Uterus (tissue), 3 donors: ENCODE measurements at regions not wholly inside any gene's neighbourhood (a gene's known extent, or its start where the extent isn't known, plus 50 kb on each side); places are given as distances from the start of the nearest gene placed in this dataset.

Experiments used
- DNase-seq, 2 donors: peaks; one replicate each; pipeline ENCODE4 v3.0.0-alpha.2; 2019 to 2020
- H3K27ac ChIP-seq, 2 donors: fragments of 200-600 bp; sonication (generic); 1 replicate in 1 of 2; 2 replicates in 1 of 2; pipeline ENCODE4 v1.5.1; 2016 to 2018
- H3K27me3 ChIP-seq, 2 donors: fragments of 200-600 bp; sonication (generic); one replicate each; pipeline ENCODE4 v1.5.1; 2018 to 2019; ENCODE audit warnings: control low read depth in 1 of 2
- H3K36me3 ChIP-seq, 2 donors: fragments of 200-600 bp; sonication (generic); one replicate each; pipeline ENCODE4 v1.5.1; 2019; ENCODE audit warnings: control low read depth in 1 of 2
- H3K4me1 ChIP-seq, 2 donors: fragments of 200-600 bp; sonication (generic); one replicate each; pipeline ENCODE4 v1.5.1; 2018 to 2019; ENCODE audit warnings: control low read depth in 1 of 2
- H3K4me3 ChIP-seq, 2 donors: fragments of 200-600 bp; sonication (generic); 1 replicate in 1 of 2; 2 replicates in 1 of 2; pipeline ENCODE4 v1.5.1; 2018 to 2019; ENCODE audit warnings: mild to moderate bottlenecking in 1 of 2
- H3K9me3 ChIP-seq, 2 donors: fragments of 200-600 bp; sonication (generic); one replicate each; pipeline ENCODE4 v1.5.1; 2019; ENCODE audit warnings: control low read depth in 1 of 2
- CTCF ChIP-seq, 4 experiments: fragments of 200-600 bp in 2 of 4; fragments of 450-650 bp in 2 of 4; sonication (generic) in 2 of 4; IDR thresholded peaks; one replicate each; pipeline ENCODE4 v1.5.1; 2016 to 2019; ENCODE audit warnings: antibody characterized with exemption in 4 of 4, mild to moderate bottlenecking in 2 of 4, moderate library complexity in 1 of 4
- POLR2A ChIP-seq, 2 donors: fragments of 450-650 bp; IDR thresholded peaks; one replicate each; pipeline ENCODE4 v1.6.1; 2016; ENCODE audit warnings: antibody characterized with exemption in 2 of 2, mild to moderate bottlenecking in 1 of 2, moderate library complexity in 1 of 2
- intact Hi-C: fragments of 100-400 bp; cut with DNase I; formaldehyde crosslinking; loops from one replicate; pipeline ENCODE4 v1.15.1; 2023; ENCODE audit warnings: low total_unique reads
- donor health status: DM: yes; HTN: yes; CAD: no.

- no peak overlapping the region for H3K27ac ChIP-seq
- TF ChIP-seq POLR2A (IDR thresholded peaks at IDR 0.05) (no peak), CTCF (IDR thresholded peaks at IDR 0.05) (no peak)
- H3K27me3 ChIP-seq, result no peaks in the 10 kb centered on the region
Measured at GRCh38 chr22:22087854-22088657, 105.5 kb upstream of the TOP3B start.

GRCh38 chr22:22086501-22087158, 104.0 kb upstream of the TOP3B start:
- H3K27me3 ChIP-seq, result no peaks in the 10 kb centered on the region
- no peaks in the 10 kb centered on the region for H3K4me1 ChIP-seq
- H3K4me3 ChIP-seq, result no peak overlapping the region
- intact Hi-C loops, result no loop called here
- H3K27ac ChIP-seq, result no peak overlapping the region
- no peaks in the 10 kb centered on the region for H3K36me3 ChIP-seq
- DNase-seq, result no peak
- TF ChIP-seq CTCF (IDR thresholded peaks at IDR 0.05) (no peak), POLR2A (IDR thresholded peaks at IDR 0.05) (no peak)
- H3K9me3 ChIP-seq, result no peaks in the 10 kb centered on the region

More at GRCh38 chr22:22087854-22088657, 105.5 kb upstream of the TOP3B start:
- Histone ChIP-seq H3K4me3 (no peak overlapping the region), H3K9me3 (no peaks in the 10 kb centered on the region), H3K36me3 (no peaks in the 10 kb centered on the region), H3K4me1 (no peaks in the 10 kb centered on the region)
- DNase-seq, result no peak
- intact Hi-C loops, result no loop called here

GRCh38 chr22:22085702-22086500, 103.3 kb upstream of the TOP3B start:
- Histone ChIP-seq H3K4me1 (no peaks in the 10 kb centered on the region), H3K27ac (no peak overlapping the region), H3K27me3 (no peaks in the 10 kb centered on the region), H3K4me3 (no peak overlapping the region), H3K36me3 (no peaks in the 10 kb centered on the region), H3K9me3 (no peaks in the 10 kb centered on the region)
- TF ChIP-seq CTCF (IDR thresholded peaks at IDR 0.05) (no peak), POLR2A (IDR thresholded peaks at IDR 0.05) (no peak)
- no peak for DNase-seq
- intact Hi-C loops, result no loop called here

- Histone ChIP-seq H3K4me1 (no peaks in the 10 kb centered on the region), H3K9me3 (no peaks in the 10 kb centered on the region), H3K27ac (no peak overlapping the region), H3K36me3 (no peaks in the 10 kb centered on the region), H3K4me3 (no peak overlapping the region), H3K27me3 (no peaks in the 10 kb centered on the region)
- intact Hi-C loops, result no loop called here
- no peak for TF ChIP-seq CTCF (IDR thresholded peaks at IDR 0.05)
- TF ChIP-seq POLR2A (IDR thresholded peaks at IDR 0.05), result no peak
- no peak for DNase-seq
Measured at GRCh38 chr22:22084089-22084711, 101.6 kb upstream of the TOP3B start.
